ENCODE measurements at regions not wholly inside any gene's neighbourhood (a gene's known extent, or its start where the extent isn't known, plus 50 kb on each side); places are given as distances from the start of the nearest gene placed in this dataset.

- Histone ChIP-seq H3K4me1 (ENCODE audit: low read length) (peaks cover 9% of the 10 kb centered on the region; the same call in 1 of the 2 replicates), H3F3A (ENCODE audit: insufficient read depth, low read length) (no peaks in the 10 kb centered on the region), H3K79me2 (ENCODE audit: low read length) (no peaks in the 10 kb centered on the region), H4K20me1 (ENCODE audit: insufficient read depth, low read length) (no peaks in the 10 kb centered on the region), H2AFZ (ENCODE audit: low read length) (no peak overlapping the region), H3K27me3 (replicated peaks; ENCODE audit: insufficient read depth, low read length) (no peaks in the 10 kb centered on the region), H3K36me3 (replicated peaks; ENCODE audit: insufficient read depth, low read length) (no peaks in the 10 kb centered on the region), H3K4me2 (ENCODE audit: low read depth, low read length) (no peak overlapping the region), H3K9me3 (replicated peaks; ENCODE audit: insufficient read depth, low read length) (no peaks in the 10 kb centered on the region), H3K9ac (ENCODE audit: low read length) (no peak overlapping the region), H3K4me3 (ENCODE audit: low read length) (no peak overlapping the region), H3K27ac (ENCODE audit: low read length) (no peak overlapping the region), H3K9me2 (replicated peaks; ENCODE audit: insufficient read depth, low read length) (no peaks in the 10 kb centered on the region)
- DNase-seq: no peak
- TF ChIP-seq CTCF (IDR thresholded peaks at IDR 0.05; ENCODE audit: low read length): no peak
- no peak for TF ChIP-seq EZH2 (optimal IDR thresholded peaks at IDR 0.05; ENCODE audit: low read depth, low read length)
- no peak for TF ChIP-seq EZH2phosphoT487 (IDR thresholded peaks at IDR 0.05; ENCODE audit: low read length)
These were observed 99.8 kb upstream of the NEUROD1 start for GRCh38 chr2:181780047-181780651.

GRCh38 chr2:181780657-181781056 lies 100.3 kb upstream of the NEUROD1 start:
- Histone ChIP-seq H3F3A (ENCODE audit: insufficient read depth, low read length) (no peaks in the 10 kb centered on the region), H3K4me3 (ENCODE audit: low read length) (no peak overlapping the region)

GRCh38 chr2:181781078-181781786 lies 100.9 kb upstream of the NEUROD1 start:
- Histone ChIP-seq H3K4me2 (ENCODE audit: low read depth, low read length) (no peak overlapping the region), H2AFZ (ENCODE audit: low read length) (no peak overlapping the region), H3K9me3 (replicated peaks; ENCODE audit: insufficient read depth, low read length) (no peaks in the 10 kb centered on the region), H3K27ac (ENCODE audit: low read length) (no peak overlapping the region), H3K79me2 (ENCODE audit: low read length) (no peaks in the 10 kb centered on the region), H3K4me1 (ENCODE audit: low read length) (peaks cover 9% of the 10 kb centered on the region; the same call in 1 of the 2 replicates), H3F3A (ENCODE audit: insufficient read depth, low read length) (no peaks in the 10 kb centered on the region), H3K4me3 (ENCODE audit: low read length) (no peak overlapping the region), H3K36me3 (replicated peaks; ENCODE audit: insufficient read depth, low read length) (no peaks in the 10 kb centered on the region), H3K27me3 (replicated peaks; ENCODE audit: insufficient read depth, low read length) (no peaks in the 10 kb centered on the region), H4K20me1 (ENCODE audit: insufficient read depth, low read length) (no peaks in the 10 kb centered on the region), H3K9me2 (replicated peaks; ENCODE audit: insufficient read depth, low read length) (no peaks in the 10 kb centered on the region), H3K9ac (ENCODE audit: low read length) (no peak overlapping the region)
- no peak for DNase-seq
- TF ChIP-seq CTCF (IDR thresholded peaks at IDR 0.05; ENCODE audit: low read length) (no peak), EZH2 (optimal IDR thresholded peaks at IDR 0.05; ENCODE audit: low read depth, low read length) (no peak), EZH2phosphoT487 (IDR thresholded peaks at IDR 0.05; ENCODE audit: low read length) (no peak)

More at GRCh38 chr2:181780657-181781056, 100.3 kb upstream of the NEUROD1 start:
- H3K4me2 ChIP-seq (ENCODE audit: low read depth, low read length): no peak overlapping the region
- no peak for TF ChIP-seq CTCF (IDR thresholded peaks at IDR 0.05; ENCODE audit: low read length)
- no peak for TF ChIP-seq EZH2phosphoT487 (IDR thresholded peaks at IDR 0.05; ENCODE audit: low read length)
- no peak for TF ChIP-seq EZH2 (optimal IDR thresholded peaks at IDR 0.05; ENCODE audit: low read depth, low read length)
- no peak overlapping the region for H2AFZ ChIP-seq (ENCODE audit: low read length)
- H4K20me1 ChIP-seq (ENCODE audit: insufficient read depth, low read length): no peaks in the 10 kb centered on the region
- no peaks in the 10 kb centered on the region for H3K27me3 ChIP-seq (replicated peaks; ENCODE audit: insufficient read depth, low read length)
- peaks cover 9% of the 10 kb centered on the region; the same call in 1 of the 2 replicates for H3K4me1 ChIP-seq (ENCODE audit: low read length)
- H3K9ac ChIP-seq (ENCODE audit: low read length): no peak overlapping the region
- H3K9me3 ChIP-seq (replicated peaks; ENCODE audit: insufficient read depth, low read length): no peaks in the 10 kb centered on the region
- no peaks in the 10 kb centered on the region for H3K9me2 ChIP-seq (replicated peaks; ENCODE audit: insufficient read depth, low read length)
- no peaks in the 10 kb centered on the region for H3K79me2 ChIP-seq (ENCODE audit: low read length)
- H3K27ac ChIP-seq (ENCODE audit: low read length): no peak overlapping the region
- no peaks in the 10 kb centered on the region for H3K36me3 ChIP-seq (replicated peaks; ENCODE audit: insufficient read depth, low read length)
- no peak for DNase-seq
